ENCODE measurements at regions not wholly inside any gene's neighbourhood (a gene's known extent, or its start where the extent isn't known, plus 50 kb on each side); places are given as distances from the start of the nearest gene placed in this dataset.

GRCh38 chr2:3009005-3009404 is 368.6 kb downstream of the EIPR1 start:
- no peak overlapping the region for H2AK5ac ChIP-seq (ENCODE audit: low read length)
- WGBS (ENCODE audit: extremely low coverage, insufficient coverage, low lambda C conversion rate), result no CpG with 5 or more reads among the region's 8 CpGs
- H3K4me1 ChIP-seq (ENCODE audit: control insufficient read depth, low read depth, low read length), result no peaks in the 10 kb centered on the region
- H2BK15ac ChIP-seq (replicated peaks; ENCODE audit: low read depth), result no peak overlapping the region
- H3K23ac ChIP-seq (ENCODE audit: low read length), result no peak overlapping the region
- H3K4me2 ChIP-seq (ENCODE audit: low read length), result no peak overlapping the region
- no peak overlapping the region for H3K27ac ChIP-seq (ENCODE audit: low read depth, low read length)
- no peaks in the 10 kb centered on the region for H3K36me3 ChIP-seq (ENCODE audit: control insufficient read depth, insufficient read depth, low read length)
- no peaks in the 10 kb centered on the region for H3K27me3 ChIP-seq (ENCODE audit: insufficient read depth, low read length, poor library complexity)
- H4K5ac ChIP-seq (ENCODE audit: low read length), result no peak overlapping the region
- H3K4me3 ChIP-seq (ENCODE audit: low read length), result no peak overlapping the region
- no peaks in the 10 kb centered on the region for H3K79me1 ChIP-seq (ENCODE audit: low read length)
- no peak overlapping the region for H3K18ac ChIP-seq (ENCODE audit: low read length)
- no peak overlapping the region for H3K4ac ChIP-seq (ENCODE audit: low read depth, low read length)
- H2BK120ac ChIP-seq (ENCODE audit: low read depth, low read length), result no peak overlapping the region
- no peak for DNase-seq
- H3K79me2 ChIP-seq (ENCODE audit: control insufficient read depth, insufficient read depth, low read length), result no peaks in the 10 kb centered on the region
- no peak overlapping the region for H4K8ac ChIP-seq (ENCODE audit: low read depth, low read length)
- no peak overlapping the region for H2BK5ac ChIP-seq (ENCODE audit: low read length)
- H3K56ac ChIP-seq (ENCODE audit: low read length), result no peak overlapping the region
- H3K9ac ChIP-seq (ENCODE audit: low read length), result no peak overlapping the region

- WGBS (ENCODE audit: extremely low coverage, insufficient coverage, low lambda C conversion rate), result no CpG with 5 or more reads among the region's 4 CpGs
- Histone ChIP-seq H2AK5ac (ENCODE audit: low read length) (no peak overlapping the region), H3K27ac (ENCODE audit: low read depth, low read length) (no peak overlapping the region), H3K36me3 (ENCODE audit: control insufficient read depth, insufficient read depth, low read length) (no peaks in the 10 kb centered on the region), H3K56ac (ENCODE audit: low read length) (no peak overlapping the region), H2BK120ac (ENCODE audit: low read depth, low read length) (no peak overlapping the region), H2BK15ac (replicated peaks; ENCODE audit: low read depth) (no peak overlapping the region), H4K5ac (ENCODE audit: low read length) (no peak overlapping the region), H3K4me3 (ENCODE audit: low read length) (no peak overlapping the region), H3K4me2 (ENCODE audit: low read length) (no peak overlapping the region), H3K79me2 (ENCODE audit: control insufficient read depth, insufficient read depth, low read length) (no peaks in the 10 kb centered on the region), H3K79me1 (ENCODE audit: low read length) (no peaks in the 10 kb centered on the region), H3K4me1 (ENCODE audit: control insufficient read depth, low read depth, low read length) (no peaks in the 10 kb centered on the region), H2BK5ac (ENCODE audit: low read length) (no peak overlapping the region), H3K18ac (ENCODE audit: low read length) (no peak overlapping the region), H3K27me3 (ENCODE audit: insufficient read depth, low read length, poor library complexity) (no peaks in the 10 kb centered on the region), H4K8ac (ENCODE audit: low read depth, low read length) (no peak overlapping the region), H3K9ac (ENCODE audit: low read length) (no peak overlapping the region), H3K4ac (ENCODE audit: low read depth, low read length) (no peak overlapping the region), H3K23ac (ENCODE audit: low read length) (no peak overlapping the region)
- DNase-seq, result no peak
Observed at GRCh38 chr2:3008561-3008960, 369.1 kb downstream of the EIPR1 start.

DNA sequence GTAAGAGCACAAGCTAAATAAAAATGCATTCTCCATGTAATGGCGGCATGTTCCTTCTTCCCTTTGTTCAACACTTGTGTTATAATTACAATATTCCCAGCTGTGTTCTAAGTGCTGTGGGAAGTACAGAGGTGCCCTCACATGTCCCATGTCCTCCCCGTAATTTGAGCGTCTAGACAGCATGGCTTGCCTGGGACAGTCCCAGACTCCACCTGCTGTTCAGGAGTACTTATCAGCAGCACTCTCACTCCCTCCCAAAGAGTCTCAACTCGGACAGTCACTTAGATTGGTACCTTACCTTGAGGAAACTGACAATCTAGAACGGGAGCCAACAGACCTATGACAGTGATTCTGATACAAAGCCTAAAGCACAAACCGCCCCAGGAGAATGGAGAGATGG is 370.5 kb downstream of the EIPR1 start:
- H3K23ac ChIP-seq (ENCODE audit: low read length), result no peak overlapping the region
- no peaks in the 10 kb centered on the region for H3K79me1 ChIP-seq (ENCODE audit: low read length)
- no peak overlapping the region for H4K8ac ChIP-seq (ENCODE audit: low read depth, low read length)
- H3K4me3 ChIP-seq (ENCODE audit: low read length), result no peak overlapping the region
- no peak overlapping the region for H3K56ac ChIP-seq (ENCODE audit: low read length)
- H2BK15ac ChIP-seq (replicated peaks; ENCODE audit: low read depth), result no peak overlapping the region
- H3K27me3 ChIP-seq (ENCODE audit: insufficient read depth, low read length, poor library complexity), result no peaks in the 10 kb centered on the region
- H2BK120ac ChIP-seq (ENCODE audit: low read depth, low read length), result no peak overlapping the region
- H2BK5ac ChIP-seq (ENCODE audit: low read length), result no peak overlapping the region
- no peak for DNase-seq
- no peak overlapping the region for H4K5ac ChIP-seq (ENCODE audit: low read length)
- H3K9ac ChIP-seq (ENCODE audit: low read length), result no peak overlapping the region
- no peak overlapping the region for H3K4ac ChIP-seq (ENCODE audit: low read depth, low read length)
- H3K4me2 ChIP-seq (ENCODE audit: low read length), result no peak overlapping the region
- no peaks in the 10 kb centered on the region for H3K36me3 ChIP-seq (ENCODE audit: control insufficient read depth, insufficient read depth, low read length)
- H3K4me1 ChIP-seq (ENCODE audit: control insufficient read depth, low read depth, low read length), result no peaks in the 10 kb centered on the region
- WGBS (ENCODE audit: extremely low coverage, insufficient coverage, low lambda C conversion rate), result no CpG with 5 or more reads among the region's 6 CpGs
- H2AK5ac ChIP-seq (ENCODE audit: low read length), result no peak overlapping the region
- no peak overlapping the region for H3K27ac ChIP-seq (ENCODE audit: low read depth, low read length)
- H3K79me2 ChIP-seq (ENCODE audit: control insufficient read depth, insufficient read depth, low read length), result no peaks in the 10 kb centered on the region
- no peak overlapping the region for H3K18ac ChIP-seq (ENCODE audit: low read length)

- DNase-seq, result no peak
- Histone ChIP-seq H3K79me2 (ENCODE audit: control insufficient read depth, insufficient read depth, low read length) (no peaks in the 10 kb centered on the region), H2AK5ac (ENCODE audit: low read length) (no peak overlapping the region), H3K4me1 (ENCODE audit: control insufficient read depth, low read depth, low read length) (no peaks in the 10 kb centered on the region), H3K36me3 (ENCODE audit: control insufficient read depth, insufficient read depth, low read length) (no peaks in the 10 kb centered on the region), H2BK120ac (ENCODE audit: low read depth, low read length) (no peak overlapping the region), H3K27me3 (ENCODE audit: insufficient read depth, low read length, poor library complexity) (no peaks in the 10 kb centered on the region), H4K8ac (ENCODE audit: low read depth, low read length) (no peak overlapping the region), H3K23ac (ENCODE audit: low read length) (no peak overlapping the region), H3K9ac (ENCODE audit: low read length) (no peak overlapping the region), H3K4me3 (ENCODE audit: low read length) (no peak overlapping the region), H3K79me1 (ENCODE audit: low read length) (no peaks in the 10 kb centered on the region), H3K27ac (ENCODE audit: low read depth, low read length) (no peak overlapping the region), H3K4ac (ENCODE audit: low read depth, low read length) (no peak overlapping the region), H2BK15ac (replicated peaks; ENCODE audit: low read depth) (no peak overlapping the region), H3K18ac (ENCODE audit: low read length) (no peak overlapping the region), H3K4me2 (ENCODE audit: low read length) (no peak overlapping the region), H3K56ac (ENCODE audit: low read length) (no peak overlapping the region), H2BK5ac (ENCODE audit: low read length) (no peak overlapping the region), H4K5ac (ENCODE audit: low read length) (no peak overlapping the region)
- WGBS (ENCODE audit: extremely low coverage, insufficient coverage, low lambda C conversion rate), result no CpG with 5 or more reads among the region's 12 CpGs
Observed at GRCh38 chr2:3005859-3006501, 371.6 kb downstream of the EIPR1 start.

- no peaks in the 10 kb centered on the region for H3K79me1 ChIP-seq (ENCODE audit: low read length)
- no peak overlapping the region for H2BK15ac ChIP-seq (replicated peaks; ENCODE audit: low read depth)
- H4K8ac ChIP-seq (ENCODE audit: low read depth, low read length), result no peak overlapping the region
- H2BK120ac ChIP-seq (ENCODE audit: low read depth, low read length), result no peak overlapping the region
- H3K56ac ChIP-seq (ENCODE audit: low read length), result no peak overlapping the region
- H4K5ac ChIP-seq (ENCODE audit: low read length), result no peak overlapping the region
- H3K4ac ChIP-seq (ENCODE audit: low read depth, low read length), result no peak overlapping the region
- no peak overlapping the region for H3K18ac ChIP-seq (ENCODE audit: low read length)
- H3K27ac ChIP-seq (ENCODE audit: low read depth, low read length), result no peak overlapping the region
- no peak overlapping the region for H3K4me2 ChIP-seq (ENCODE audit: low read length)
- no peaks in the 10 kb centered on the region for H3K4me1 ChIP-seq (ENCODE audit: control insufficient read depth, low read depth, low read length)
- no peak overlapping the region for H3K4me3 ChIP-seq (ENCODE audit: low read length)
- peak; percentile 37 for DNase-seq
- no peak overlapping the region for H2BK5ac ChIP-seq (ENCODE audit: low read length)
- no peaks in the 10 kb centered on the region for H3K79me2 ChIP-seq (ENCODE audit: control insufficient read depth, insufficient read depth, low read length)
- H3K27me3 ChIP-seq (ENCODE audit: insufficient read depth, low read length, poor library complexity), result no peaks in the 10 kb centered on the region
- 100% methylated on average over 2 of the region's 18 CpGs for WGBS (ENCODE audit: extremely low coverage, insufficient coverage, low lambda C conversion rate)
- no peak overlapping the region for H3K23ac ChIP-seq (ENCODE audit: low read length)
- H2AK5ac ChIP-seq (ENCODE audit: low read length), result no peak overlapping the region
- H3K9ac ChIP-seq (ENCODE audit: low read length), result no peak overlapping the region
- H3K36me3 ChIP-seq (ENCODE audit: control insufficient read depth, insufficient read depth, low read length), result no peaks in the 10 kb centered on the region
Observed at GRCh38 chr2:3001615-3002560, 375.7 kb downstream of the EIPR1 start.

Measured in mesendoderm (in vitro differentiated cells).